Ishikawa (cell line): ENCODE measurements at regions not wholly inside any gene's neighbourhood (a gene's known extent, or its start where the extent isn't known, plus 50 kb on each side); places are given as distances from the start of the nearest gene placed in this dataset.

Source experiments
- CEBPB ChIP-seq: IDR thresholded peaks from 2 replicates; pipeline ENCODE4 v1.6.1; 2012
- CREB1 ChIP-seq: IDR thresholded peaks from 2 replicates; pipeline ENCODE4 v1.6.1; 2012; ENCODE audit warnings: low read depth
- EGR1 ChIP-seq: IDR thresholded peaks from 2 replicates; pipeline ENCODE4 v1.6.1; 2012
- EP300 ChIP-seq: IDR thresholded peaks from 2 replicates; pipeline ENCODE4 v1.6.1; 2012; ENCODE audit warnings: borderline replicate concordance
- FOXM1 ChIP-seq: IDR thresholded peaks from 2 replicates; pipeline ENCODE4 v1.6.1; 2012; ENCODE audit warnings: low read depth, borderline replicate concordance
- NFIC ChIP-seq: IDR thresholded peaks from 2 replicates; pipeline ENCODE4 v1.6.1; 2012
- RAD21 ChIP-seq: IDR thresholded peaks from 2 replicates; pipeline ENCODE4 v1.6.1; 2012; ENCODE audit warnings: low read depth
- TAF1 ChIP-seq: IDR thresholded peaks from 2 replicates; pipeline ENCODE4 v1.6.1; 2012; ENCODE audit warnings: low read depth, mild to moderate bottlenecking
- TCF12 ChIP-seq: IDR thresholded peaks from 2 replicates; pipeline ENCODE4 v1.6.1; 2012; ENCODE audit warnings: low read depth
- TEAD4 ChIP-seq: IDR thresholded peaks from 2 replicates; pipeline ENCODE4 v1.6.1; 2012
- YY1 ChIP-seq: IDR thresholded peaks from 2 replicates; pipeline ENCODE4 v1.6.1; 2012; ENCODE audit warnings: low read depth
- ZBTB7A ChIP-seq: IDR thresholded peaks from 2 replicates; pipeline ENCODE4 v1.6.1; 2012; ENCODE audit warnings: low read depth
- TF ChIP-seq, protein P1 (sequence below): IDR thresholded peaks from 2 replicates; pipeline ENCODE4 v1.6.1; 2012
- TF ChIP-seq, protein P2 (sequence below): IDR thresholded peaks from 2 replicates; pipeline ENCODE4 v1.6.1; 2012
- TF ChIP-seq, protein P3 (sequence below): IDR thresholded peaks from 2 replicates; pipeline ENCODE4 v1.6.1; 2012; ENCODE audit warnings: low read depth, mild to moderate bottlenecking

DNA sequence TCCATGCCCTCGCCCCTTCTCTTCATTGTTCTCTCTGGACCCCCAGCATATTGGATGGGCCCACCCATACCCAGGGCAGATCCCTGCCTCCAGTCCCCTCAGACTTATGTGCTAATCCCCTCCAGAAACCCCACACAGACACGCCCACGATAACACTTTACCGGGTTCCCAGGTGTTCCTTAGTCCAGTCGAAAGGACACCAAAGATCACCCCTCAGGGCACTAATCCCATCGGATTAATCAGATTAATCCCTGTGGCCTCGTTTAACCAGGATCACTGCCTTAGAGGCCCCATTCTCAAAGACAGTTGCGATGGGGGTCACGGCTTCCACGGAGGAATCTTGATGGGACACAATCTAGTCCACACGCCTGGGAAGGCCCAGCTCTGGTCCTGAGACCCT is 80.8 kb downstream of the SHANK2 start:
- no peak for TF ChIP-seq ZBTB7A
- TF ChIP-seq FOXM1: no peak
- TF ChIP-seq TEAD4: no peak
- TF ChIP-seq RAD21: no peak
- TF ChIP-seq, protein P1, sequence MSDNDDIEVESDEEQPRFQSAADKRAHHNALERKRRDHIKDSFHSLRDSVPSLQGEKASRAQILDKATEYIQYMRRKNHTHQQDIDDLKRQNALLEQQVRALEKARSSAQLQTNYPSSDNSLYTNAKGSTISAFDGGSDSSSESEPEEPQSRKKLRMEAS: no peak
- no peak for TF ChIP-seq EP300
- no peak for TF ChIP-seq TAF1
- TF ChIP-seq TCF12: no peak
- TF ChIP-seq YY1: no peak
- TF ChIP-seq CREB1: no peak
- no peak for TF ChIP-seq CEBPB

DNA sequence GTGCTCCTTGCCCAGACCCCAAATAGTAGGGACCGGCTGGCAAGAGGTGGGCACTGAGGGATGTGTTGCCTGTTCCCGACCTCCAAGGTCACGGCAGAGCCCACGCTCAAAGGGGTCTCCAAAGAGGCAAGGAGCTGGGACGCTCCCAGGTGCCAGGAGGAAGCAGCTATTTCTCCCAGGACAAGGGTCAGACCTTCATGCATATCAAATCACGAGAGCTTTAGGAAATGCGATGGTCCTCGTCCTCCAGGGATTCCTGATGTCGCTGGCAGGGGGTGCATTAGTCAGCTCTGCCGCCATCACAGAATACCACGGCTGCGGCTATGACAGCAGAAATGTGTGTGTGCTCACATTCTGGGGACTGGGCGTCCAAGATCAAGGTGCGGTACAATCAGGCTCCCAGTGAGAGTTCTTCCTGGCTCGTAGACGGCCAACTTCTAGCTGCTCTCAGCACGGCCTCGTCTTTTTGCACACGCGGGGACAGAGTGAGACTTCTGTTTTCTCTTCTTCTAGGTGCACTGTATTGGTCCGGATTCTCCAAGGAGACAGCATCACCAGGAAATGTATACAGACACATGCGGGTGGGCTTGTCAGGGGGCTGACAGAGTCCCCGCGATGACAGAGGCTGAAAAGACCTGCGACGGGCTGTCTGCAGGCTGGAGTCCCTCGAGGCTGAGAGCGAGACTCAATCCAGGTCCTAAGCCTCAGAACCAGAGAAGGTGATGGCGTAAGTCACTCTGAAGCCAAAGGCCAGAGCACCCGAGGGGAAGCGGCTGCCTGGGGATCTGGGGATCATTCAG is 81.6 kb downstream of the SHANK2 start:
- TF ChIP-seq, protein P1: no peak
- TF ChIP-seq ZBTB7A: no peak
- TF ChIP-seq, protein P2, sequence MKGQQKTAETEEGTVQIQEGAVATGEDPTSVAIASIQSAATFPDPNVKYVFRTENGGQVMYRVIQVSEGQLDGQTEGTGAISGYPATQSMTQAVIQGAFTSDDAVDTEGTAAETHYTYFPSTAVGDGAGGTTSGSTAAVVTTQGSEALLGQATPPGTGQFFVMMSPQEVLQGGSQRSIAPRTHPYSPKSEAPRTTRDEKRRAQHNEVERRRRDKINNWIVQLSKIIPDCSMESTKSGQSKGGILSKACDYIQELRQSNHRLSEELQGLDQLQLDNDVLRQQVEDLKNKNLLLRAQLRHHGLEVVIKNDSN: no peak
- no peak for TF ChIP-seq EGR1
- TF ChIP-seq TEAD4: no peak
- no peak for TF ChIP-seq NFIC
- TF ChIP-seq TAF1: no peak
- TF ChIP-seq CEBPB: no peak
- TF ChIP-seq YY1: no peak
- TF ChIP-seq, protein P3, sequence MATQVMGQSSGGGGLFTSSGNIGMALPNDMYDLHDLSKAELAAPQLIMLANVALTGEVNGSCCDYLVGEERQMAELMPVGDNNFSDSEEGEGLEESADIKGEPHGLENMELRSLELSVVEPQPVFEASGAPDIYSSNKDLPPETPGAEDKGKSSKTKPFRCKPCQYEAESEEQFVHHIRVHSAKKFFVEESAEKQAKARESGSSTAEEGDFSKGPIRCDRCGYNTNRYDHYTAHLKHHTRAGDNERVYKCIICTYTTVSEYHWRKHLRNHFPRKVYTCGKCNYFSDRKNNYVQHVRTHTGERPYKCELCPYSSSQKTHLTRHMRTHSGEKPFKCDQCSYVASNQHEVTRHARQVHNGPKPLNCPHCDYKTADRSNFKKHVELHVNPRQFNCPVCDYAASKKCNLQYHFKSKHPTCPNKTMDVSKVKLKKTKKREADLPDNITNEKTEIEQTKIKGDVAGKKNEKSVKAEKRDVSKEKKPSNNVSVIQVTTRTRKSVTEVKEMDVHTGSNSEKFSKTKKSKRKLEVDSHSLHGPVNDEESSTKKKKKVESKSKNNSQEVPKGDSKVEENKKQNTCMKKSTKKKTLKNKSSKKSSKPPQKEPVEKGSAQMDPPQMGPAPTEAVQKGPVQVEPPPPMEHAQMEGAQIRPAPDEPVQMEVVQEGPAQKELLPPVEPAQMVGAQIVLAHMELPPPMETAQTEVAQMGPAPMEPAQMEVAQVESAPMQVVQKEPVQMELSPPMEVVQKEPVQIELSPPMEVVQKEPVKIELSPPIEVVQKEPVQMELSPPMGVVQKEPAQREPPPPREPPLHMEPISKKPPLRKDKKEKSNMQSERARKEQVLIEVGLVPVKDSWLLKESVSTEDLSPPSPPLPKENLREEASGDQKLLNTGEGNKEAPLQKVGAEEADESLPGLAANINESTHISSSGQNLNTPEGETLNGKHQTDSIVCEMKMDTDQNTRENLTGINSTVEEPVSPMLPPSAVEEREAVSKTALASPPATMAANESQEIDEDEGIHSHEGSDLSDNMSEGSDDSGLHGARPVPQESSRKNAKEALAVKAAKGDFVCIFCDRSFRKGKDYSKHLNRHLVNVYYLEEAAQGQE: no peak
- no peak for TF ChIP-seq TCF12
- TF ChIP-seq CREB1: no peak
- TF ChIP-seq RAD21: no peak
- TF ChIP-seq FOXM1: no peak
- no peak for TF ChIP-seq EP300

DNA sequence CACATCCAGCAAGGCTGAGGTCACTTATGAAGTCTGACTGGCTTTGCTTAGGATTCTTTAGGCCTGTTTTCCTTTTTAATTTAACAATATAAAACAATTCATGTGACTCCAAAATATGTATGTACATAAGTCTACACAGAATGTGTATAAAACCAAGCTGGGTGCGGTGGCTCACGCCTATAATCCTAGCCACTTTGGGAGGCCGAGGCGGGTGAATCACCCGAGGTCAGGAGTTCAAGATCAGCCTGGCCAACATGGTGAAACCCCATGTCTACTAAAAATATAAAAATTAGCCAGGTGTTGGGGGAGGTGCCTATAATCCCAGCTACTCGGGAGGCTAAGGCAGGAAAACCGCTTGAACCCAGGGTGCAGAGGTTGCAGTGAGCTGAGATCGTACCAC is 83.1 kb downstream of the SHANK2 start:
- TF ChIP-seq, protein P3: no peak
- TF ChIP-seq CREB1: no peak
- TF ChIP-seq EGR1: no peak

DNA sequence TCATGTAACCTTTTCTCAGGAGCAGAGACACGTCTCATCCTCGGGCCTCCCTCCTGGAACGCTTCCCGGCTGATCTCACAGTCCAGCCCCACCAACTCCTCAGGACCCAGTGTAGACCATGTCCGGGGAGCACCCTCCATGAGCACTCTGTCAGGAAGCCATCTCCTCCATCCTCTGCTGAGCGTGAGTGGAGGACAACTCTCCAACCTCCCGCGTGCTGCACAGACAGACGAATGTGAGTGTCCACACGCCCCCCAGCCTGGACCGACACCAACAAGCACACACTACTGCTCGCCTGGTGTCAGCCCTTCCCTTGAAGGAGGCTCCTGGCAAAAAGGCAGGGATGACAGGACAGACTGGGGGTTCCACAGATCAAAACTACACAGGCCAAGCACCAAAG is 86.6 kb downstream of the SHANK2 start:
- TF ChIP-seq RAD21 (no peak), CREB1 (no peak), YY1 (no peak)
- TF ChIP-seq, protein P3: no peak
- TF ChIP-seq, protein P2: no peak

DNA sequence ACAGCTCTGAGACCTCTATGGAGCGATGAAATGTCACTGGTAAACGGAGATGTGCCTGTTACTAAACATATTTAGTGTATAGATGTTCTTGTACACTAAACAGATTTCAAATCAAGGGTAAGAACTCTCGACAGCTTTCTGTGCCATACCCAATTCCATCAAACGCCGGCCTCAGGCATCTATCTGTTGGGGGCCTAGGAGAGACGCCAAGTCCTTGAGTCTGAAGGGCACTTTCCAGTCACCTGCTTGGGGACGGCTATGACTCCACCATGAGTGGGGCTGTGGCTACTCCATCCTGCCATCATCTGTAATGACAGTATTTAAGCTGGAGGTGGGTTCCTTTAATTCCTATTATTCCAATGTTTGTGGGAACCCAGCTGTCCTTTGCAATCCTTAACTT is 87.8 kb downstream of the SHANK2 start:
- TF ChIP-seq FOXM1 (no peak), EGR1 (no peak), ZBTB7A (no peak)
